T-helper 2 cell treated with Interferon-gamma antibody and Interleukin-4, amounts not matched to agents 5 μg/mL and 100 μg/mL, for 36 hours (primary cell): ENCODE measurements at regions not wholly inside any gene's neighbourhood (a gene's known extent, or its start where the extent isn't known, plus 50 kb on each side); places are given as distances from the start of the nearest gene placed in this dataset.

Experiments used
- DNase-seq: peaks from one replicate; pipeline ENCODE4 v3.0.0; 2021; ENCODE audit warnings: low spot score
- H3K27ac Mint-ChIP-seq: one replicate; pipeline ENCODE4 v1.8.0; 2021; ENCODE audit warnings: mild to moderate bottlenecking, mixed read lengths
- H3K27me3 Mint-ChIP-seq: one replicate; pipeline ENCODE4 v1.8.0; 2021; ENCODE audit warnings: low read depth, mixed read lengths
- H3K36me3 Mint-ChIP-seq: one replicate; pipeline ENCODE4 v1.8.0; 2021; ENCODE audit warnings: low read depth, mixed read lengths
- H3K4me1 Mint-ChIP-seq: one replicate; pipeline ENCODE4 v1.8.0; 2021; ENCODE audit warnings: low read depth, mixed read lengths
- H3K4me3 Mint-ChIP-seq: one replicate; pipeline ENCODE4 v1.8.0; 2022; ENCODE audit warnings: mild to moderate bottlenecking, moderate library complexity, mixed read lengths
- H3K9me3 Mint-ChIP-seq: one replicate; pipeline ENCODE4 v1.8.0; 2021; ENCODE audit warnings: mixed read lengths

DNA sequence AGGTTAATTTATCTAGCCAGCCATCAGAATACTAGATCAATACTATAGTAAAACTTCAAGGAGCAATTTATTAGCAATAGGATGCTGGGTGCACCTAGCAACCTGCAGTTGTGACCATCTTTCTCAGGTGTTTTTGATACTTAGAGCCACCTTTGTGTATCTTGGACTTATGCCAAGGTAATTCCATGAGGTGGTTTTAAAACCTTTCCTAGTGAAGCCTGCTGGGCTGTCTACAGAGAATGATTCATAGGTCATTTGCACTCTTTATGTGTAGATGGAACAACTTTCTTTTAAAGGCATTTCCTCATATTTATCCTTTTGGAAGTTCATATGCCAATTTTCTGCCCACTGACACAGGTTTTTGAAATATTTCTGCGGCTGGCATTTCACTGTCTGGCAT is 1030.1 kb upstream of the POU3F3 start:
- Mint-ChIP-seq H3K4me3 (no peak overlapping the region), H3K36me3 (no peaks in the 10 kb centered on the region), H3K4me1 (no peaks in the 10 kb centered on the region), H3K27me3 (no peaks in the 10 kb centered on the region), H3K27ac (no peak overlapping the region), H3K9me3 (peaks cover 22% of the 10 kb centered on the region)
- DNase-seq: no peak

GRCh38 chr2:103847276-103847675 is 1006.6 kb upstream of the POU3F3 start:
- H3K4me3 Mint-ChIP-seq: no peak overlapping the region
- peaks cover 12% of the 10 kb centered on the region for H3K9me3 Mint-ChIP-seq
- DNase-seq: no peak
- H3K27me3 Mint-ChIP-seq: no peaks in the 10 kb centered on the region
- H3K27ac Mint-ChIP-seq: no peak overlapping the region
- H3K4me1 Mint-ChIP-seq: no peaks in the 10 kb centered on the region
- no peaks in the 10 kb centered on the region for H3K36me3 Mint-ChIP-seq

GRCh38 chr2:103859238-103859637 is 994.7 kb upstream of the POU3F3 start:
- Mint-ChIP-seq H3K27me3 (no peaks in the 10 kb centered on the region), H3K36me3 (no peaks in the 10 kb centered on the region), H3K4me1 (no peaks in the 10 kb centered on the region), H3K9me3 (peaks cover 11% of the 10 kb centered on the region), H3K27ac (no peak overlapping the region), H3K4me3 (no peak overlapping the region)
- no peak for DNase-seq

DNA sequence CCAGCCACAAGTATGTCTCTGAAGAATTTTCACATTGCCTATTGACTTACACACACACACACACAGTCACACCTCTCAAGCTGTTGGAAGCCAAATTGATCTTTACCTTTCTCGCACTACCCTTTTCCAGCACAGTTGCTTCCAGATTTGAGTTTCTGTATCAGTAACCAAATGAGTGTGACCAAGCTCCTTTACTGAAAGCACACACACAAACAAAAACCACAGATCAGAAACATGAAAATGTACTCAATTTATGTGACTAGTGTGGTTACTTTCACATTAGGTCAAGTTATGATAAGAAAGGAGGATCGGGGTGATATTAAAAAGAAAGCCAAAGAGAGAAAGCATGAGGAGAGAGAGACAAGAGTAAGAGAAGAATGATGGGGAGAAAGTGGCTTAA is 993.9 kb upstream of the POU3F3 start:
- Mint-ChIP-seq H3K27ac (no peak overlapping the region), H3K4me1 (no peaks in the 10 kb centered on the region), H3K27me3 (no peaks in the 10 kb centered on the region), H3K4me3 (no peak overlapping the region), H3K9me3 (peaks cover 11% of the 10 kb centered on the region), H3K36me3 (no peaks in the 10 kb centered on the region)
- DNase-seq: no peak

- no peaks in the 10 kb centered on the region for H3K27me3 Mint-ChIP-seq
- H3K27ac Mint-ChIP-seq: no peak overlapping the region
- no peaks in the 10 kb centered on the region for H3K36me3 Mint-ChIP-seq
- no peaks in the 10 kb centered on the region for H3K4me1 Mint-ChIP-seq
- H3K9me3 Mint-ChIP-seq: peaks cover 25% of the 10 kb centered on the region
- H3K4me3 Mint-ChIP-seq: no peak overlapping the region
- DNase-seq: no peak
These were observed 985.5 kb upstream of the POU3F3 start for GRCh38 chr2:103868396-103868795.

- H3K27me3 Mint-ChIP-seq: no peaks in the 10 kb centered on the region
- no peak for DNase-seq
- no peaks in the 10 kb centered on the region for H3K4me1 Mint-ChIP-seq
- H3K27ac Mint-ChIP-seq: no peak overlapping the region
- H3K36me3 Mint-ChIP-seq: no peaks in the 10 kb centered on the region
- peaks cover 22% of the 10 kb centered on the region for H3K9me3 Mint-ChIP-seq
- no peak overlapping the region for H3K4me3 Mint-ChIP-seq
These were observed 980.1 kb upstream of the POU3F3 start for GRCh38 chr2:103873716-103874351.

DNA sequence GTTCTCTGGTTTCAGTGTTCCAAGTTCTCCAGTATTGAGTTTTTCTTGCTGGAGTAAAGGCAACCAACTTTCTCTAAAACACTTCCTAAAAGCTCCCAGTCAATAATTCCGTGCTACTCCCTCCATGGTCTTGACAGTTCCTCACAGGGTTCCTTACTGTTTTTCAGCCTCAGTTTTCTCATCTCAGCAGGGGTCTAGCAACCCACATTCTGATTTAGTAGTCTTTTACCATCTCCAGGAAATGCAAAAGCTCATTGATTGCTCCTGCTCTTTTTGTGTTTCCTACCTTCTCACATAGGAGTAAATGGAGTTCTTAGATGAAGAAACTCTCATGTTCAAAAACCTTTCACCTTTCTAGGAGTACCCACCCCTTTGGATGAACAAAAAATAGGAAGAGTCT is 978.8 kb upstream of the POU3F3 start:
- H3K4me1 Mint-ChIP-seq: no peaks in the 10 kb centered on the region
- no peak for DNase-seq
- H3K27me3 Mint-ChIP-seq: no peaks in the 10 kb centered on the region
- peaks cover 18% of the 10 kb centered on the region for H3K9me3 Mint-ChIP-seq
- no peaks in the 10 kb centered on the region for H3K36me3 Mint-ChIP-seq
- no peak overlapping the region for H3K4me3 Mint-ChIP-seq
- H3K27ac Mint-ChIP-seq: no peak overlapping the region

DNA sequence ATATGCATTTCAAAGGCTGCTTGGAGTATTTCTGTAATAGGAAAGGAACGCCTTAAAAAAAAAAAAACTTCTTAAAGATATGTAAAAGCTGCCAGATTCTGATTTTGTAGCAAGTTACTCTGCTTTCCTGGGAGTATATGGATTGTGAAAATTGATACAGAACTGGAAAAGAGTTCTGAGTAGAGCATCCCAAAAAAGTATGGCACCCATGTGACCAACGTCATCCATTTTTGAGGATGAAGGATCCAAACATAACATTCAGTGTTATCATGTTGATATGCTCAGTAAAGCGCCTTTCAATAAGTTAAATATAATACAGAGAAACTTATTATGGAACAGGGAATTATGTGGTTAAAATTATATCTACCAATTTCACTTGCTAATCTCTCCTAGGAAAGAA is 978.4 kb upstream of the POU3F3 start:
- Mint-ChIP-seq H3K9me3 (peaks cover 18% of the 10 kb centered on the region), H3K4me3 (no peak overlapping the region), H3K27ac (no peak overlapping the region)

GRCh38 chr2:103876611-103877010 is 977.3 kb upstream of the POU3F3 start:
- Mint-ChIP-seq H3K4me3 (no peak overlapping the region), H3K9me3 (peaks cover 13% of the 10 kb centered on the region), H3K27me3 (no peaks in the 10 kb centered on the region), H3K27ac (no peak overlapping the region), H3K36me3 (no peaks in the 10 kb centered on the region), H3K4me1 (no peaks in the 10 kb centered on the region)
- DNase-seq: no peak

More for the DNA sequence above, 978.4 kb upstream of the POU3F3 start:
- no peak for DNase-seq
- no peaks in the 10 kb centered on the region for H3K4me1 Mint-ChIP-seq
- no peaks in the 10 kb centered on the region for H3K27me3 Mint-ChIP-seq
- no peaks in the 10 kb centered on the region for H3K36me3 Mint-ChIP-seq

DNA sequence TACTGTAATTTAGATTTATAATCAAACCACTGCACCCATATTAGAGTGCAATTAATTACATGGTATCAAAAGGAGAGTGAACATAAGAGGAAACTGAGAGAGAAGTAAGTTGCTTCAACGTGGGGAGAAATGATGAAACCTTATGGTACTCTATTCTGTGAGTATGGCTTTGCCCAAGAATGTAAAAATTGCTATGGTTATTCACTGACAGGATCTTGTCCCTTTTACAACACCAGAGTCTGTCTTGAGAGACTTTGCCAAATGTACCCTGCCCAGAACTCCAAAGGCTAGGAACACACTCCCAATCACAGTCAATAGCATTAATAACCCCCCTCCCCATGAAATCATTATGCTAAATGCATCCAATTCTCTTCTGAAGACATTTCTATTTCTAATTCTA is 974.8 kb upstream of the POU3F3 start:
- peaks cover 4% of the 10 kb centered on the region for H3K9me3 Mint-ChIP-seq
- no peak overlapping the region for H3K27ac Mint-ChIP-seq
- H3K4me1 Mint-ChIP-seq: no peaks in the 10 kb centered on the region
- no peak for DNase-seq
- no peaks in the 10 kb centered on the region for H3K36me3 Mint-ChIP-seq
- no peak overlapping the region for H3K4me3 Mint-ChIP-seq
- no peaks in the 10 kb centered on the region for H3K27me3 Mint-ChIP-seq

DNA sequence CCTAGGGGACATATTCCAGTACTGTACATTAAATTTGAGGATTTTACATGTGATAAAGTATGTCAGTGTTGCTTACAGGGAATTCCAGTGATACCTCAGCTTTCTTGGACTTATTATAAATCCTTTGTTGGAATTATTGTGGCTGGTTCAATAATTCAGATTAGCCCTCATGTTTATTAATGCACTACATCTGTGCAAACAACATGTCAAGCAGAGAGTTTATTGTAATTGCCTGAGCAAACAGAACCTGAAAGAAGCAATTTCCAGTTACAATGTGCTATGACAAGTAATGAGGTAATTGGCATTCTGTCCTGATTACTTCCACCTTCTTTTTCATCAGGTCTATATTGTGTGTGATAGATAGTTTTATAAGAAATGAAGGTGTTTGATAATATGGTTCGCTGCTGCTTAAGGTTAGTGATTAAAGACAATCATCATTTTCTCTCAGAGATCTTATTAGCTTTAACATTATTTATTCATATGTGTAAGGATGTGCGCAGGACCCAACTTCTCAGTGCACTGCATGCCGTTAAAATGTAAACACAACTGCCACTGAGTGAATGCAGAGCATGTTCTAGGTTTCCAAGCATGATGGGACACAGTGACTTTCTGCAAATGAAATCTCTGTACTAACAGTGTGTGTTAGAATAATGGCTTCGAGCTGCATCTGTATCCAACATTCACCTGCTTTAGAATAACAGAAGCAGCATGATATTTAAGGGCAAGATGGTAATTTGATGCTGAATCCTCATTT is 973.7 kb upstream of the POU3F3 start:
- no peaks in the 10 kb centered on the region for H3K27me3 Mint-ChIP-seq
- H3K27ac Mint-ChIP-seq: no peak overlapping the region
- no peaks in the 10 kb centered on the region for H3K36me3 Mint-ChIP-seq
- H3K9me3 Mint-ChIP-seq: peaks cover 5% of the 10 kb centered on the region
- H3K4me1 Mint-ChIP-seq: no peaks in the 10 kb centered on the region
- no peak overlapping the region for H3K4me3 Mint-ChIP-seq
- no peak for DNase-seq

GRCh38 chr2:103887625-103888024 is 966.3 kb upstream of the POU3F3 start:
- no peak for DNase-seq
- no peaks in the 10 kb centered on the region for H3K4me1 Mint-ChIP-seq
- no peaks in the 10 kb centered on the region for H3K27me3 Mint-ChIP-seq
- peaks cover 8% of the 10 kb centered on the region for H3K9me3 Mint-ChIP-seq
- no peaks in the 10 kb centered on the region for H3K36me3 Mint-ChIP-seq
- H3K4me3 Mint-ChIP-seq: no peak overlapping the region
- H3K27ac Mint-ChIP-seq: no peak overlapping the region

DNA sequence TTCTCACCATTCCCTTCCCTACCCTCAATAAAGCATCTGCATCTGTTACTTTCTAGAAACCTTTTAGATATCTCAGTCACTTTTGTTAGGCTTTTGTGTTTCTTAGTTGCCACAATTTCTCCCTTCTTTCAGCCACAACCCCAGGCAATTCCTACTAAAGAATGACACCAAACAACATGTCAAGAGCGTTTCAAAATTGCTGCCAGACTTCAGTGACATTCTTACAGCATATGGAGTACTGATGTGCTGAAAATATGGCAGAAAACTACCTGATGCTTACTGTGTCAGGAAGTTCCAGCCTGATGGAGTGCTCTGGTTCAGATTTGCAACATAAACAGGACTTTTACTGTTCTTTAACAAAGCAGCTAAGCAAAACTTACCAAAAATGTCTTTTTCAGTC is 957.7 kb upstream of the POU3F3 start:
- H3K4me3 Mint-ChIP-seq: no peak overlapping the region
- no peaks in the 10 kb centered on the region for H3K36me3 Mint-ChIP-seq
- no peaks in the 10 kb centered on the region for H3K27me3 Mint-ChIP-seq
- no peak overlapping the region for H3K27ac Mint-ChIP-seq
- no peaks in the 10 kb centered on the region for H3K4me1 Mint-ChIP-seq
- DNase-seq: no peak
- peaks cover 4% of the 10 kb centered on the region for H3K9me3 Mint-ChIP-seq

GRCh38 chr2:103898561-103898960 is 955.4 kb upstream of the POU3F3 start:
- Mint-ChIP-seq H3K4me1 (no peaks in the 10 kb centered on the region), H3K27me3 (no peaks in the 10 kb centered on the region), H3K9me3 (peaks cover 12% of the 10 kb centered on the region)

DNA sequence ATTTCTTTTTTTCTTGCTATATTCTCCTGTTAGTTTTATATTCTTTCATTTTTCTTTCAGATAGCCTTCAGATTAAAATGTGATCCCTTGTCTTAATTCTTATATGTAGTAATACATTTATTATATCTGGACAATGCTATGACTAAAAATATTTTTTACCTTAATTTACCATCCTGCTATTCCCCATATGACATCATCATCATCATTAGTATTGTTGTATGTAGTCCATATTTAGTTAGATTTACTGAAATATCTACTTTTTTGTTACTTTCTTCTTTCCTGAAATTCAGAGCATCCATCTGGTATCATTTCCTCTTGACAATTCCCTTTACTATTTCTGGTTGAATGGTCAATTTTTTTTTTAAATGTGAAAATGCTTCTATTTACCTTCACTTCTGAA is 951.6 kb upstream of the POU3F3 start:
- Mint-ChIP-seq H3K4me3 (no peak overlapping the region), H3K27ac (no peak overlapping the region), H3K4me1 (no peaks in the 10 kb centered on the region), H3K36me3 (no peaks in the 10 kb centered on the region), H3K27me3 (no peaks in the 10 kb centered on the region), H3K9me3 (peaks cover 20% of the 10 kb centered on the region)
- no peak for DNase-seq

More at GRCh38 chr2:103898561-103898960, 955.4 kb upstream of the POU3F3 start:
- no peak for DNase-seq
- Mint-ChIP-seq H3K4me3 (no peak overlapping the region), H3K27ac (no peak overlapping the region), H3K36me3 (no peaks in the 10 kb centered on the region)
